PFSK-1 (cell line): ENCODE measurements at regions not wholly inside any gene's neighbourhood (a gene's known extent, or its start where the extent isn't known, plus 50 kb on each side); places are given as distances from the start of the nearest gene placed in this dataset.
A peak's percentile ranks its signal among the peaks of the same experiment; 100 is the strongest.

Source experiments
- FOXP2 ChIP-seq: optimal IDR thresholded peaks from 2 replicates; pipeline ENCODE3; 2011; ENCODE audit warnings: borderline replicate concordance, control low read depth, inconsistent platforms; ENCODE audit not compliant: insufficient read depth; ENCODE audit errors: extremely low read length, extremely low read depth
- POLR2AphosphoS5 ChIP-seq: IDR thresholded peaks from 2 replicates; pipeline ENCODE4 v1.6.1; 2012; ENCODE audit warnings: low read depth, mild to moderate bottlenecking, control low read depth, low read length, moderate library complexity
- REST ChIP-seq, 2 experiments: IDR thresholded peaks; 2 replicates each; pipeline versions ENCODE4 v1.6.1 to v1.8.0; 2011 to 2012; ENCODE audit warnings: low read depth in 2 of 2, low read length in 2 of 2, control low read depth in 1 of 2, inconsistent platforms in 1 of 2, mild to moderate bottlenecking in 1 of 2, moderate library complexity in 1 of 2; ENCODE audit not compliant: insufficient read depth in 1 of 2
- SIN3A ChIP-seq: IDR thresholded peaks from 2 replicates; pipeline ENCODE4 v1.6.1; 2012; ENCODE audit warnings: mild to moderate bottlenecking, low read length, moderate library complexity, borderline replicate concordance; ENCODE audit not compliant: insufficient read depth
- TAF1 ChIP-seq: IDR thresholded peaks from 2 replicates; pipeline ENCODE4 v1.6.1; 2012; ENCODE audit warnings: low read length, control low read depth, borderline replicate concordance; ENCODE audit not compliant: insufficient read depth

- no peak for TF ChIP-seq POLR2AphosphoS5
- no peak for TF ChIP-seq TAF1
- TF ChIP-seq FOXP2: peak; percentile 55
- TF ChIP-seq REST (IDR thresholded peaks at IDR 0.05; ENCODE audit: insufficient read depth in 1 of 2, low read depth in 2 of 2, low read length in 2 of 2): no peak
- no peak for TF ChIP-seq SIN3A
Observed at GRCh38 chr1:221478050-221478949, 263.6 kb downstream of the DUSP10 start.

- TF ChIP-seq TAF1 (no peak), POLR2AphosphoS5 (no peak), SIN3A (peak; percentile 50; the same call in 1 of the 2 replicates)
Observed at GRCh38 chr1:221487781-221488524, 253.9 kb downstream of the DUSP10 start.

- no peak for TF ChIP-seq REST (IDR thresholded peaks at IDR 0.05; ENCODE audit: insufficient read depth in 1 of 2, low read depth in 2 of 2, low read length in 2 of 2)
- no peak for TF ChIP-seq SIN3A
- TF ChIP-seq FOXP2: no peak
- no peak for TF ChIP-seq TAF1
- no peak for TF ChIP-seq POLR2AphosphoS5
Observed at GRCh38 chr1:221488550-221488949, 253.3 kb downstream of the DUSP10 start.

GRCh38 chr1:221494670-221495069 is 247.2 kb downstream of the DUSP10 start:
- TF ChIP-seq SIN3A (no peak), FOXP2 (no peak), POLR2AphosphoS5 (no peak), REST (IDR thresholded peaks at IDR 0.05; ENCODE audit: insufficient read depth in 1 of 2, low read depth in 2 of 2, low read length in 2 of 2) (no peak), TAF1 (no peak)

GRCh38 chr1:221497046-221497445 is 244.8 kb downstream of the DUSP10 start:
- no peak for TF ChIP-seq SIN3A
- no peak for TF ChIP-seq TAF1
- TF ChIP-seq FOXP2: no peak
- TF ChIP-seq POLR2AphosphoS5: no peak
- no peak for TF ChIP-seq REST (IDR thresholded peaks at IDR 0.05; ENCODE audit: insufficient read depth in 1 of 2, low read depth in 2 of 2, low read length in 2 of 2)
